ENCODE measurements at regions not wholly inside any gene's neighbourhood (a gene's known extent, or its start where the extent isn't known, plus 50 kb on each side); places are given as distances from the start of the nearest gene placed in this dataset.

DNA sequence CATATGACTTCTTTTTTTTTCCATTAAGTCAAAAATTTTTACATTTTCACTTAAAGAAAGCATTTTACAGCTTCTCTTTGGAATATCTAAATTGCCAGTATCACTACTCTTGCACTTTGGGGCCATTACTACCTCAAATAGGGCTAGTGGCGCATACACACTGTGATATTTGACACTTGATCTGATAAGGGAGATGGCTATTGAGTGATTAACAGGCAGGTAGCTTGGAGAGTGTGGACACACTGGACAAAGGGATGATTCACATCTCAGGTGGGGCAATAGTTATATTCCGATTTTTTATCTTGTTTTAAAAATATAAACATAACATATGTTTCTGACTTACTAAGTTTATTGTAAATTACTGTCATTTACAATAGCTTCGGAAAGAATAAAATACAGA is 2219.9 kb downstream of the LRRC4C start:
- no peak for DNase-seq (ENCODE audit: low read depth in 1 of 2, low spot score in 1 of 2)
- no peak overlapping the region for H3K4me3 ChIP-seq (replicated peaks; ENCODE audit: insufficient read depth, low read length)
- H3K27me3 ChIP-seq (ENCODE audit: insufficient read depth, poor library complexity, severe bottlenecking): no peaks in the 10 kb centered on the region
- TF ChIP-seq, protein P1, sequence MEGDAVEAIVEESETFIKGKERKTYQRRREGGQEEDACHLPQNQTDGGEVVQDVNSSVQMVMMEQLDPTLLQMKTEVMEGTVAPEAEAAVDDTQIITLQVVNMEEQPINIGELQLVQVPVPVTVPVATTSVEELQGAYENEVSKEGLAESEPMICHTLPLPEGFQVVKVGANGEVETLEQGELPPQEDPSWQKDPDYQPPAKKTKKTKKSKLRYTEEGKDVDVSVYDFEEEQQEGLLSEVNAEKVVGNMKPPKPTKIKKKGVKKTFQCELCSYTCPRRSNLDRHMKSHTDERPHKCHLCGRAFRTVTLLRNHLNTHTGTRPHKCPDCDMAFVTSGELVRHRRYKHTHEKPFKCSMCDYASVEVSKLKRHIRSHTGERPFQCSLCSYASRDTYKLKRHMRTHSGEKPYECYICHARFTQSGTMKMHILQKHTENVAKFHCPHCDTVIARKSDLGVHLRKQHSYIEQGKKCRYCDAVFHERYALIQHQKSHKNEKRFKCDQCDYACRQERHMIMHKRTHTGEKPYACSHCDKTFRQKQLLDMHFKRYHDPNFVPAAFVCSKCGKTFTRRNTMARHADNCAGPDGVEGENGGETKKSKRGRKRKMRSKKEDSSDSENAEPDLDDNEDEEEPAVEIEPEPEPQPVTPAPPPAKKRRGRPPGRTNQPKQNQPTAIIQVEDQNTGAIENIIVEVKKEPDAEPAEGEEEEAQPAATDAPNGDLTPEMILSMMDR (IDR thresholded peaks at IDR 0.05; ENCODE audit: insufficient read depth, low read length): no peak
- TF ChIP-seq GABPA (IDR thresholded peaks at IDR 0.05; ENCODE audit: low read depth) (no peak), SPI1 (IDR thresholded peaks at IDR 0.05; ENCODE audit: borderline replicate concordance, low read depth) (no peak), POLR2AphosphoS5 (IDR thresholded peaks at IDR 0.05; ENCODE audit: low read depth) (no peak)
- TF ChIP-seq, protein P2, sequence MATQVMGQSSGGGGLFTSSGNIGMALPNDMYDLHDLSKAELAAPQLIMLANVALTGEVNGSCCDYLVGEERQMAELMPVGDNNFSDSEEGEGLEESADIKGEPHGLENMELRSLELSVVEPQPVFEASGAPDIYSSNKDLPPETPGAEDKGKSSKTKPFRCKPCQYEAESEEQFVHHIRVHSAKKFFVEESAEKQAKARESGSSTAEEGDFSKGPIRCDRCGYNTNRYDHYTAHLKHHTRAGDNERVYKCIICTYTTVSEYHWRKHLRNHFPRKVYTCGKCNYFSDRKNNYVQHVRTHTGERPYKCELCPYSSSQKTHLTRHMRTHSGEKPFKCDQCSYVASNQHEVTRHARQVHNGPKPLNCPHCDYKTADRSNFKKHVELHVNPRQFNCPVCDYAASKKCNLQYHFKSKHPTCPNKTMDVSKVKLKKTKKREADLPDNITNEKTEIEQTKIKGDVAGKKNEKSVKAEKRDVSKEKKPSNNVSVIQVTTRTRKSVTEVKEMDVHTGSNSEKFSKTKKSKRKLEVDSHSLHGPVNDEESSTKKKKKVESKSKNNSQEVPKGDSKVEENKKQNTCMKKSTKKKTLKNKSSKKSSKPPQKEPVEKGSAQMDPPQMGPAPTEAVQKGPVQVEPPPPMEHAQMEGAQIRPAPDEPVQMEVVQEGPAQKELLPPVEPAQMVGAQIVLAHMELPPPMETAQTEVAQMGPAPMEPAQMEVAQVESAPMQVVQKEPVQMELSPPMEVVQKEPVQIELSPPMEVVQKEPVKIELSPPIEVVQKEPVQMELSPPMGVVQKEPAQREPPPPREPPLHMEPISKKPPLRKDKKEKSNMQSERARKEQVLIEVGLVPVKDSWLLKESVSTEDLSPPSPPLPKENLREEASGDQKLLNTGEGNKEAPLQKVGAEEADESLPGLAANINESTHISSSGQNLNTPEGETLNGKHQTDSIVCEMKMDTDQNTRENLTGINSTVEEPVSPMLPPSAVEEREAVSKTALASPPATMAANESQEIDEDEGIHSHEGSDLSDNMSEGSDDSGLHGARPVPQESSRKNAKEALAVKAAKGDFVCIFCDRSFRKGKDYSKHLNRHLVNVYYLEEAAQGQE (IDR thresholded peaks at IDR 0.05; ENCODE audit: insufficient replicate concordance, low read depth): no peak
- H3K27ac ChIP-seq (replicated peaks): no peak overlapping the region

DNA sequence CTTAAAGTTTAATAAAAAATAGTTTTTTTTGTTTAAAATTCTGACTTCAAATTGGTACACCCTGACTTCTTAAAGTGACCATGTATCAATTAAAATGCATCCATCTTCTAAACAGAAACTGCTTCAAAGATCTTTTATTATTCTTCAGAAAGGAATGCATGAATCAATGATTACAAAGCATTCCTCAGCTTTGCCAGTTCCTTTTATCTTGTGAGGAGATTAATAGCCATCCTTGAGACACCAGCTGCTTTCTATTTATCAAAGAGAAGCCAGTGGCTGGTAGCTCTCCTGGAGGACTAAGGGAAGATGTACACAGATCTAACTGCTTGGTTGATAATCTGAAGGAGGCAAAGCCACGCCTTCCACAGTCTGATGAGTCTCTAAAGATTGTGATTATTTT is 2222.5 kb downstream of the LRRC4C start:
- no peak overlapping the region for H3K27ac ChIP-seq (replicated peaks)
- DNase-seq (ENCODE audit: low read depth in 1 of 2, low spot score in 1 of 2): no peak
- no peak for TF ChIP-seq GABPA (IDR thresholded peaks at IDR 0.05; ENCODE audit: low read depth)
- H3K4me3 ChIP-seq (replicated peaks; ENCODE audit: insufficient read depth, low read length): no peak overlapping the region
- H3K27me3 ChIP-seq (ENCODE audit: insufficient read depth, poor library complexity, severe bottlenecking): no peaks in the 10 kb centered on the region

DNA sequence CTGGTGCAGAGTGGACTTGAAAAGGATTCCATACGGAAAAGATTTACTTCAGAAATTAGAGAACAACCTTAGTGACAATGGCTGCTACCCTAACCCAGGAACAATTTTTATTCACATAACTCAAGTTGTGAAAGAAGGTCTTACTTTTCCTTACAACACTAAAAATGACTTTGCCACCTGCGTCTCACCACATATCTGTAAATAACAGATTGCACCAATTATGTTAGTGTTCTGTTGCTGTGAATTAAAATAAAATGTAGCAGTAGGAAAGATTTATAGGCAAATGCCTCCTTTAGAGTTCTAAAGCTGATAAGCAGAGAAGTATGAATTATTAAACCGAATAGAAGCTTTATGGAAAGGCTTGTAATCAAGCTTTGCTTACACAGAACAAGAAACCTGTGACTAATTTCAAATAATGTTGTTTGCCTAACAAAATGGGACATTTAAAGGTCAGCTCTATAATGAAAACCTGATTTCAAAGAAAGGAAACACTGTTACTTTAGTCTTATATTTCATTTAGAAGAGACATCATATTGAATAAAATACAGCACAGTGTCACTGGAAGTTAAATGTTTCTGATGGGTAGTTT is 2237.8 kb downstream of the LRRC4C start:
- H3K27me3 ChIP-seq (ENCODE audit: insufficient read depth, poor library complexity, severe bottlenecking): no peaks in the 10 kb centered on the region
- TF ChIP-seq, protein P2 (IDR thresholded peaks at IDR 0.05; ENCODE audit: insufficient replicate concordance, low read depth): no peak
- no peak for TF ChIP-seq GABPA (IDR thresholded peaks at IDR 0.05; ENCODE audit: low read depth)
- TF ChIP-seq POLR2AphosphoS5 (IDR thresholded peaks at IDR 0.05; ENCODE audit: low read depth): no peak
- TF ChIP-seq SPI1 (IDR thresholded peaks at IDR 0.05; ENCODE audit: borderline replicate concordance, low read depth): no peak
- TF ChIP-seq, protein P1 (IDR thresholded peaks at IDR 0.05; ENCODE audit: insufficient read depth, low read length): no peak
- no peak overlapping the region for H3K27ac ChIP-seq (replicated peaks)
- H3K4me3 ChIP-seq (replicated peaks; ENCODE audit: insufficient read depth, low read length): no peak overlapping the region
- no peak for DNase-seq (ENCODE audit: low read depth in 1 of 2, low spot score in 1 of 2)

DNA sequence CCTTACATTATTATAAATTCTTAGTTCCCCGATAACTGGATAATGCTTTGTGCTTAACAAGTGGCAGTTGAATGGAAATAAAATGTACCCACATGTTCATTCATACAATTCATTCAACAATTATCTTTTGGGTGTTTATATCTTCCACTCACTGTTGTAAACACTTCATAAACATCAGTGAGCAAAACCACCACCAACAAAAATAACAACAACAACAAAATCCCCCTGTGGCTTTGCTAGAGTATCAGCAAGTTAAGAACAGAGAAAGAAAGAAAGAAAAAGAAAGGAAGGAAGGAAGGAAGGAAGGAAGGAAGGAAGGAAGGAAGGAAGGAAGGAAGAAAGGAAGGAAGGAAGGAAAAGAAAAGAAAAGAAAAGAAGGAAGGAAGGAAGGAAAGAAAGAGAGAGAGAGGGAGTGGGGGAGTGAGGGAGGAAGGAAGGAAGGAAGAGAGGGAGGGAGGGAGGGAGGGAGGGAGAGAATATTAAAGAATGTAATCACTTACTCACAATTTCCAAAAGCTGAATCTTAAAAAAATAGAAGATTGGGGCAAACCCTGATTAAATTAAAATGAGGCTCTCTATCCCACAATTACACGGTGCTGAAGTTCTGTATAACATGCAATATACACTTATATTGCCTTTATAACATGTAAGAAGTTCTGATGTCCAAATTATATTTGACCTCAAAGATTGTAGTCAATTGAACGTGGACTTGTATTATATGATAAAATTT is 2238.8 kb downstream of the LRRC4C start:
- Histone ChIP-seq H3K27ac (replicated peaks) (no peak overlapping the region), H3K27me3 (ENCODE audit: insufficient read depth, poor library complexity, severe bottlenecking) (no peaks in the 10 kb centered on the region), H3K4me3 (replicated peaks; ENCODE audit: insufficient read depth, low read length) (no peak overlapping the region)
- no peak for DNase-seq (ENCODE audit: low read depth in 1 of 2, low spot score in 1 of 2)
- TF ChIP-seq SPI1 (IDR thresholded peaks at IDR 0.05; ENCODE audit: borderline replicate concordance, low read depth): no peak
- TF ChIP-seq GABPA (IDR thresholded peaks at IDR 0.05; ENCODE audit: low read depth): no peak
- no peak for TF ChIP-seq POLR2AphosphoS5 (IDR thresholded peaks at IDR 0.05; ENCODE audit: low read depth)
- TF ChIP-seq, protein P1 (IDR thresholded peaks at IDR 0.05; ENCODE audit: insufficient read depth, low read length): no peak
- TF ChIP-seq, protein P2 (IDR thresholded peaks at IDR 0.05; ENCODE audit: insufficient replicate concordance, low read depth): no peak

Data from HL-60 (cell line).